Sigmoid colon (tissue), 6 donors: ENCODE measurements at regions not wholly inside any gene's neighbourhood (a gene's known extent, or its start where the extent isn't known, plus 50 kb on each side); places are given as distances from the start of the nearest gene placed in this dataset.

Experiments
- DNase-seq: peaks from one replicate; pipeline ENCODE4 v3.0.0-alpha.2; 2019
- H3K27ac ChIP-seq, 4 donors: fragments of 200-600 bp; sonication (generic); one replicate each; pipeline ENCODE4 v1.5.1; 2016 to 2019; ENCODE audit warnings: mild to moderate bottlenecking in 1 of 4
- H3K27me3 ChIP-seq, 3 donors: fragments of 200-600 bp; sonication (generic); one replicate each; pipeline ENCODE4 v1.5.1; 2019; ENCODE audit warnings: mild to moderate bottlenecking in 1 of 3
- H3K36me3 ChIP-seq, 4 donors: fragments of 200-600 bp; sonication (generic); one replicate each; pipeline ENCODE4 v1.5.1; 2016 to 2019
- H3K4me1 ChIP-seq, 4 donors: fragments of 200-600 bp; sonication (generic); one replicate each; pipeline ENCODE4 v1.5.1; 2017 to 2019
- H3K4me3 ChIP-seq, 4 donors: fragments of 200-600 bp; sonication (generic); one replicate each; pipeline ENCODE4 v1.5.1; 2017 to 2019; ENCODE audit warnings: mild to moderate bottlenecking in 2 of 4, moderate library complexity in 1 of 4
- H3K9me3 ChIP-seq, 4 donors: fragments of 200-600 bp in 3 of 4; sonication (generic) in 3 of 4; one replicate each; pipeline versions ENCODE4 v1.5.1 to v1.6.1; 2013 to 2019
- CTCF ChIP-seq, 4 experiments: fragments of 450-650 bp in 3 of 4; fragments of 200-600 bp in 1 of 4; IDR thresholded peaks; one replicate each; pipeline ENCODE4 v1.5.1; 2016 to 2019; ENCODE audit warnings: antibody characterized with exemption in 4 of 4, mild to moderate bottlenecking in 3 of 4, moderate library complexity in 2 of 4
- EP300 ChIP-seq, 4 donors: sonication (generic); formaldehyde crosslinking; IDR thresholded peaks; one replicate each; pipeline ENCODE4 v1.6.1; 2017; ENCODE audit warnings: antibody characterized with exemption in 4 of 4
- POLR2A ChIP-seq, 2 donors: fragments of 450-650 bp; IDR thresholded peaks; one replicate each; pipeline ENCODE4 v1.6.1; 2016; ENCODE audit warnings: antibody characterized with exemption in 2 of 2, mild to moderate bottlenecking in 2 of 2, moderate library complexity in 2 of 2
- POLR2AphosphoS5 ChIP-seq, 4 donors: sonication (generic); formaldehyde crosslinking; IDR thresholded peaks; one replicate each; pipeline ENCODE4 v1.6.1; 2017; ENCODE audit warnings: antibody characterized with exemption in 4 of 4
- WGBS, 2 donors: extraction: QIAGEN DNeasy Blood & Tissue Kit; methylation state at CpG; one replicate each; pipeline ENCODE4 v1.1.7; 2013; 5-methylcytosine and 5-hydroxymethylcytosine counted together
- intact Hi-C: fragments of 100-400 bp; cut with DNase I; formaldehyde crosslinking; loops from one replicate; pipeline ENCODE4 v1.15.1; 2023
- donor health status: healthy with polysubstance abuse.
- donor health status: healthy.

- intact Hi-C loops = no loop called here
- WGBS, 2 donors = 65 to 74% methylated on average over 1 of the region's 1 CpG
- Histone ChIP-seq H3K9me3 (peaks cover 0 to 2% (median 0%) of the 10 kb centered on the region in 4 donors), H3K4me3 (no peak overlapping the region), H3K27ac (no peak overlapping the region), H3K27me3 (no peaks in the 10 kb centered on the region), H3K4me1 (no peaks in the 10 kb centered on the region), H3K36me3 (no peaks in the 10 kb centered on the region)
- no peak for DNase-seq
- TF ChIP-seq EP300 (IDR thresholded peaks at IDR 0.05) (no peak), CTCF (IDR thresholded peaks at IDR 0.05) (no peak), POLR2A (IDR thresholded peaks at IDR 0.05) (no peak), POLR2AphosphoS5 (IDR thresholded peaks at IDR 0.05) (no peak)
Observed at GRCh38 chr5:162837155-162837554, 600.2 kb upstream of the CCNG1 start.

GRCh38 chr5:162842727-162843126 is 594.7 kb upstream of the CCNG1 start:
- H3K27ac ChIP-seq = no peak overlapping the region
- WGBS, 2 donors = 60 to 74% methylated on average over 2 of the region's 2 CpGs
- no peak for TF ChIP-seq EP300 (IDR thresholded peaks at IDR 0.05)

GRCh38 chr5:162852134-162852533 is 585.3 kb upstream of the CCNG1 start:
- no peak for DNase-seq
- H3K27ac ChIP-seq = no peak overlapping the region
- TF ChIP-seq POLR2AphosphoS5 (IDR thresholded peaks at IDR 0.05) (no peak), POLR2A (IDR thresholded peaks at IDR 0.05) (no peak), EP300 (IDR thresholded peaks at IDR 0.05) (no peak), CTCF (IDR thresholded peaks at IDR 0.05) (no peak)
- H3K4me3 ChIP-seq = no peak overlapping the region
- no peaks in the 10 kb centered on the region for H3K27me3 ChIP-seq
- H3K9me3 ChIP-seq = no peaks in the 10 kb centered on the region
- intact Hi-C loops = no loop called here
- H3K36me3 ChIP-seq = no peaks in the 10 kb centered on the region
- H3K4me1 ChIP-seq = no peaks in the 10 kb centered on the region
- 53 to 83% methylated on average over 2 of the region's 2 CpGs for WGBS, 2 donors

More at GRCh38 chr5:162842727-162843126, 594.7 kb upstream of the CCNG1 start:
- Histone ChIP-seq H3K27me3 (no peaks in the 10 kb centered on the region), H3K9me3 (peaks cover 0 to 2% (median 0%) of the 10 kb centered on the region in 4 donors), H3K36me3 (no peaks in the 10 kb centered on the region), H3K4me1 (no peaks in the 10 kb centered on the region), H3K4me3 (no peak overlapping the region)
- intact Hi-C loops = no loop called here
- no peak for DNase-seq

GRCh38 chr5:162858770-162859169 is 578.6 kb upstream of the CCNG1 start:
- H3K4me3 ChIP-seq = no peak overlapping the region
- H3K27ac ChIP-seq = no peak overlapping the region
- intact Hi-C loops = no loop called here
- peaks cover 0 to 8% (median 0%) of the 10 kb centered on the region in 4 donors for H3K9me3 ChIP-seq
- no peaks in the 10 kb centered on the region for H3K36me3 ChIP-seq
- no peak for DNase-seq
- WGBS, 2 donors = 92 to 96% methylated on average over 4 of the region's 4 CpGs
- TF ChIP-seq POLR2A (IDR thresholded peaks at IDR 0.05) = no peak
- no peaks in the 10 kb centered on the region for H3K27me3 ChIP-seq
- H3K4me1 ChIP-seq = no peaks in the 10 kb centered on the region

DNA sequence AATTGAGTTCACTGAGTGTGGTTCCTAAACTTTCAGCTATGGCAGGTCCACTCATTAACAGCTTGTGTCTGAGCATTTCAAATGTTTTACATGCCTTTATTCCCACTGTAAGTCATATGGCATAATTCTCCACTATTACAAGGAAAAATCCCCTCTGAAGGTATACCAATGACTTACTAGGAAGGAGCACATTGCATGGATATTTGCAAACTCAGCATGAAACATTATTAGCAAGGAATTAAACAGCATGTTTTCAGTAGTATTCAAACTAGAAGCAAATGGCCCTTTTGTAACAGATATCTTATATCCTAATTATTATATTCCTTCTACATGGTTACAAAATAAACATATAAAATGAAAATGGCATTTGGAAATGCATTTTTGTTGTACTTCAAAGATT is 566.4 kb upstream of the CCNG1 start:
- no peak for TF ChIP-seq POLR2A (IDR thresholded peaks at IDR 0.05)
- no peak for TF ChIP-seq CTCF (IDR thresholded peaks at IDR 0.05)
- TF ChIP-seq EP300 (IDR thresholded peaks at IDR 0.05) = no peak
- no peak for TF ChIP-seq POLR2AphosphoS5 (IDR thresholded peaks at IDR 0.05)
- intact Hi-C loops = no loop called here
- H3K4me1 ChIP-seq = no peaks in the 10 kb centered on the region
- no peaks in the 10 kb centered on the region for H3K36me3 ChIP-seq
- H3K27ac ChIP-seq = no peak overlapping the region
- peaks cover 0 to 5% (median 2%) of the 10 kb centered on the region in 4 donors for H3K9me3 ChIP-seq
- H3K27me3 ChIP-seq = no peaks in the 10 kb centered on the region
- DNase-seq = no peak
- no peak overlapping the region for H3K4me3 ChIP-seq

- intact Hi-C loops = no loop called here
- H3K27me3 ChIP-seq = no peaks in the 10 kb centered on the region
Observed at GRCh38 chr5:162882629-162883028, 554.8 kb upstream of the CCNG1 start.

More at GRCh38 chr5:162882629-162883028, 554.8 kb upstream of the CCNG1 start:
- no peaks in the 10 kb centered on the region for H3K4me1 ChIP-seq
- no peak for DNase-seq
- WGBS, 2 donors = 84 to 93% methylated on average over 12 of the region's 12 CpGs
- TF ChIP-seq POLR2A (IDR thresholded peaks at IDR 0.05) (no peak), CTCF (IDR thresholded peaks at IDR 0.05) (no peak), POLR2AphosphoS5 (IDR thresholded peaks at IDR 0.05) (no peak), EP300 (IDR thresholded peaks at IDR 0.05) (no peak)
- H3K27ac ChIP-seq = no peak overlapping the region
- H3K9me3 ChIP-seq = no peaks in the 10 kb centered on the region
- H3K36me3 ChIP-seq = no peaks in the 10 kb centered on the region
- no peak overlapping the region for H3K4me3 ChIP-seq
